ENCODE measurements at regions not wholly inside any gene's neighbourhood (a gene's known extent, or its start where the extent isn't known, plus 50 kb on each side); places are given as distances from the start of the nearest gene placed in this dataset.
A peak's percentile ranks its signal among the peaks of the same experiment; 100 is the strongest.

DNA sequence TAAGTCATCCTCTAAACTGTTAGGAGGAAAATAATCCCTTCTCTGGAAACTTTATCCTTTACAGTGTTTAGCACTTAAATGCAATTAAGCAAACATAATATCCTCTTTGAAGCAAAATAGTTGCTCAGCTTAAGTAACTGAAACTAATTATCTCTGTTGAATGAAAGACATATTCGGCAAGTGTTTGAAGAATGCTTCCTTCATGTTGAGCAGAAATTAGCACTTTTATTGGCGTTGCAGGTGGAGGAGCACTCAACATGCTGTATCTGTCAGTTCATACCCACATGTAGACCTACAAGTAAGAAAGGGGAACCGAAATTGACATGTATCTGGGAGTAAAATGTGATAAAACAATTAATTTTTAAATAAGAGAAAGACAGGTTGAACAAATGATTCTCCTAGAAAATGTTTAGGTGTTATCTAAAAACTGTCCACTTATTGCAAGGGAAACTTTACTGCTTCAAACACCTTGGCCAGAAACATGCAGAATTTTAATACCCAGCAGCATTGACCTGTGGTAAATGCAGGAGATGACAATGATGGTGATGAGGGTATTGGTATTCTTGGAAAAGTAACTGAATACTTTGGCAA, 987.0 kb upstream of the MAP3K7 start:
- no peak overlapping the region for H3K4me3 ChIP-seq (ENCODE audit: low read depth, low read length)
- in situ Hi-C loops (cut with HindIII; ENCODE audit: low sequenced_read_pairs), result no loop called here
- TF ChIP-seq, protein P1, sequence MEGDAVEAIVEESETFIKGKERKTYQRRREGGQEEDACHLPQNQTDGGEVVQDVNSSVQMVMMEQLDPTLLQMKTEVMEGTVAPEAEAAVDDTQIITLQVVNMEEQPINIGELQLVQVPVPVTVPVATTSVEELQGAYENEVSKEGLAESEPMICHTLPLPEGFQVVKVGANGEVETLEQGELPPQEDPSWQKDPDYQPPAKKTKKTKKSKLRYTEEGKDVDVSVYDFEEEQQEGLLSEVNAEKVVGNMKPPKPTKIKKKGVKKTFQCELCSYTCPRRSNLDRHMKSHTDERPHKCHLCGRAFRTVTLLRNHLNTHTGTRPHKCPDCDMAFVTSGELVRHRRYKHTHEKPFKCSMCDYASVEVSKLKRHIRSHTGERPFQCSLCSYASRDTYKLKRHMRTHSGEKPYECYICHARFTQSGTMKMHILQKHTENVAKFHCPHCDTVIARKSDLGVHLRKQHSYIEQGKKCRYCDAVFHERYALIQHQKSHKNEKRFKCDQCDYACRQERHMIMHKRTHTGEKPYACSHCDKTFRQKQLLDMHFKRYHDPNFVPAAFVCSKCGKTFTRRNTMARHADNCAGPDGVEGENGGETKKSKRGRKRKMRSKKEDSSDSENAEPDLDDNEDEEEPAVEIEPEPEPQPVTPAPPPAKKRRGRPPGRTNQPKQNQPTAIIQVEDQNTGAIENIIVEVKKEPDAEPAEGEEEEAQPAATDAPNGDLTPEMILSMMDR (IDR thresholded peaks at IDR 0.05; ENCODE audit: low read depth, low read length), result no peak
- DNase-seq (ENCODE audit: low read depth, low spot score), result no peak

DNA sequence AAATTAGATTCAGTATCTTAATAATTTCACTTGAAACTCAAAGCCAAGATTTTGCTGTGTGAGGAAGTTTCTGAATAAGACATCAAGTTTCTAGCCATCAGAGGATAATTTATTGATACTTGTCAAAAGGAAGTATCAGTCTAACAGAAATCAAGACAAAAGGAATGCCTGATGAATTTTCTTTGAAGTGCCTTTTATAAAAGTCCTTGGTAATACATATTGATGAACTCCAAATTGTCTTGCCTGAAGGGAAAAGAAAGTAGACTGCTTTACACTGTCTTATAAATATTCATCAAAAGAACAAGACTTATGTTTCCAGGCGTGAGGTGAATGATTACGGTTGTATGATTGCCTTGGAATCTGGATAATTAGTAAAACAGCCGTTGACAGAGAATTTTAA, 986.0 kb upstream of the MAP3K7 start:
- TF ChIP-seq, protein P1 (IDR thresholded peaks at IDR 0.05; ENCODE audit: low read depth, low read length), result no peak
- in situ Hi-C loops (cut with HindIII; ENCODE audit: low sequenced_read_pairs), result no loop called here
- DNase-seq (ENCODE audit: low read depth, low spot score), result no peak
- no peak overlapping the region for H3K4me3 ChIP-seq (ENCODE audit: low read depth, low read length)

DNA sequence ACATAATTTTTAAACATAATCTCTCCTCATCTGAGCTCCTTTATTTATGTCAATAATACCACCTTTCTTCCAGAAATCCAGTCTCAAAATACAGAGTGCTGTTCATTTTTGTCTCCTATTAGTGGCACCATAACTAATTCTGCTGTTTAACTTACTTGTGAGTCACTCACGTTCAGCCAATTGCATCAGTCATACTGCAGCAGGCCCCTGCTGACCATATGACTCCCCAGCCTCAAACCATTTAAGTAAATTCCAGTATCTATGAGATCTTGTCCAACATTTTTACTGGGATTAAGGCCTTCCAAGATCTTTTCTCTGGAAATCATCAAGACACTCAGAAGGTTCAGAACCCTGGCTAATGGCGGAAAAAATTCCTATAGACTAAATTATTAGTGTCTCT, 982.2 kb upstream of the MAP3K7 start:
- TF ChIP-seq, protein P1 (IDR thresholded peaks at IDR 0.05; ENCODE audit: low read depth, low read length), result no peak
- peak; percentile 80 for DNase-seq (ENCODE audit: low read depth, low spot score)
- no peak overlapping the region for H3K4me3 ChIP-seq (ENCODE audit: low read depth, low read length)
- in situ Hi-C loops (cut with HindIII; ENCODE audit: low sequenced_read_pairs), result no loop called here

DNA sequence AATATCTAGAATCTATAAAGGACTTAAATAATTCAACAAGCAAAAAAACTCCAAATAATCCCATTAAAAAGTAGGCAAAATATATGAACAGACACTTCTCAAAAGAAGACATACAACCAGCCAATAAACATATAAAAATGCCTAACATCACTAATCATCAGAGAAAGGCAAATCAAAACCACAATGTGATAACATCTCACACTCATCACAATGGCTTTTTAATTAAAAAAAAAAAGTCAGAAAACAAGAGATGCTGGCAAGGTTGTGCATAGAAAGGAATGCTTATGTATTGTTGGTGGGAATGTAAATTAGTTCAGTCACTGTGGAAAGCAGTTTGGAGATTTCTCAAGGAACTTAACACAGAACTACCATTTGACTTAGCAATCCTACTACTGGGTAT, 979.6 kb upstream of the MAP3K7 start:
- in situ Hi-C loops (cut with HindIII; ENCODE audit: low sequenced_read_pairs), result no loop called here
- no peak overlapping the region for H3K4me3 ChIP-seq (ENCODE audit: low read depth, low read length)
- TF ChIP-seq, protein P1 (IDR thresholded peaks at IDR 0.05; ENCODE audit: low read depth, low read length), result no peak
- peak; percentile 32 for DNase-seq (ENCODE audit: low read depth, low spot score)

DNA sequence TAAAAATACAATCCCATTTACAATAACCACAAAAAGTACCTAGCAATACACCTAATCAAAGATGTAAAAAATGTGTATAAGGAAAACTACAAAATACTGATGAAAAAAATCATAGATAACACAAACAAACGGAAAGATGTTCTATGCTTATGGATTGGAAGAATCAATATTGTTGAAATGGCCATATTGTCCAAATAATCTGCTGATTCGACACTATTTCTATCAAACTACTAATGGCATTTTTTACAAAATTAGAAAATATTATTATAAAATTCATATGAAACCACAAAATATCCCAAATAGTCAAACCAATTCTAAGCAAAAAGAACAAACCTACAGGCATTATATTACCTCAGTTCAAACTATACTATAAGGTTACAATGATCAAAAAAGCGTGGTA, 978.3 kb upstream of the MAP3K7 start:
- H3K4me3 ChIP-seq (ENCODE audit: low read depth, low read length), result no peak overlapping the region
- TF ChIP-seq, protein P1 (IDR thresholded peaks at IDR 0.05; ENCODE audit: low read depth, low read length), result no peak
- DNase-seq (ENCODE audit: low read depth, low spot score), result no peak
- in situ Hi-C loops (cut with HindIII; ENCODE audit: low sequenced_read_pairs), result no loop called here

DNA sequence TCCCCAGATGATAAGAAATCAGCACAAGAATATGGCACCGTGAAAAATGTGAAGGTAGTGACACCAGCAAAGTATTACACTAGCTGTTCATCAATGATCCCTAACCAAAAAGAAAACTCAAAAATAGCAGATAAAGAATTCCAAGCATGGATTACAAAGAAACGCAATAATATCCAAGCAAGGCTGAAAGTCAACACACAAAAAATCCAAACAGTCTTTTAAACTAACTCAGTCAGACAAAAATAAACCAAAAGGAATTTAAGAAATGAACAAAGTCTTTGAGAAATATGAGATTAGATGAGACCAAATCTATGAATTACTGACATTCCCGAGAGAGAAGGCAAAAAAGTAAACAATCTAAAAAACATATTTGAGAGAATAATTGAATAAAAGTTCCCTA, 976.1 kb upstream of the MAP3K7 start:
- in situ Hi-C loops (cut with HindIII; ENCODE audit: low sequenced_read_pairs), result no loop called here
- DNase-seq (ENCODE audit: low read depth, low spot score), result peak; percentile 16
- no peak overlapping the region for H3K4me3 ChIP-seq (ENCODE audit: low read depth, low read length)
- TF ChIP-seq, protein P1 (IDR thresholded peaks at IDR 0.05; ENCODE audit: low read depth, low read length), result no peak

DNA sequence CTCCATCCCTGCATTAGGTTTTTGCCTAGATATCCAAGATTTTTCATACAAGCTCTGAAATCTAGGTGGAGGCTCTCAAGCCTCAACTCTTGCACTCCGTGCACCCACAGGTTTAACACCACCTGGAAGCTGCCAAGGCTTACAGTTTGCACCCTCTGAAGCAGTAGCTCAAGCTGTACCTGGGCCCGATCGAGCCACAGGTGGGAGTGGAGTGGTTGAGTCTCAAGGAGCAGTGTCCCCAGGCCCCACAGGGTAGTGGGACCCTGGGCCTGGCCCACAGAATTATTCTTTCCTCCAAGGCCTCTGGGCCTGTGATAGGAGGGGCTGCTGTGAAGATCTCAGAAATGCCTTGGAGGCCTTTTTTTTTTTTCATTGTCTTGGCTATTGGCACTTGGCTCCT, 973.5 kb upstream of the MAP3K7 start:
- in situ Hi-C loops (cut with HindIII; ENCODE audit: low sequenced_read_pairs), result no loop called here
- no peak overlapping the region for H3K4me3 ChIP-seq (ENCODE audit: low read depth, low read length)
- no peak for DNase-seq (ENCODE audit: low read depth, low spot score)
- TF ChIP-seq, protein P1 (IDR thresholded peaks at IDR 0.05; ENCODE audit: low read depth, low read length), result no peak

Data from astrocyte of the spinal cord (primary cell).